Testis (tissue), 2 donors: ENCODE measurements at regions not wholly inside any gene's neighbourhood (a gene's known extent, or its start where the extent isn't known, plus 50 kb on each side); places are given as distances from the start of the nearest gene placed in this dataset.

Source experiments
- CTCF ChIP-seq, 3 experiments: fragments of 450-650 bp in 2 of 3; fragments of 200-600 bp in 1 of 3; sonication (generic) in 1 of 3; IDR thresholded peaks; one replicate each; pipeline ENCODE4 v1.5.1; 2016 to 2019; ENCODE audit warnings: antibody characterized with exemption in 3 of 3, mild to moderate bottlenecking in 2 of 3, moderate library complexity in 1 of 3
- POLR2A ChIP-seq: fragments of 450-650 bp; IDR thresholded peaks from one replicate; pipeline ENCODE4 v1.6.1; 2017; ENCODE audit warnings: antibody characterized with exemption, mild to moderate bottlenecking, moderate library complexity

GRCh38 chr12:87136330-87136976 is 880.3 kb upstream of the MGAT4C start:
- TF ChIP-seq CTCF (IDR thresholded peaks at IDR 0.05) (no peak), POLR2A (no peak)
